ENCODE measurements at regions not wholly inside any gene's neighbourhood (a gene's known extent, or its start where the extent isn't known, plus 50 kb on each side); places are given as distances from the start of the nearest gene placed in this dataset.

GRCh38 chr21:24118738-24119459, 1488.4 kb downstream of the MRPL39 start:
- H3K4me1 ChIP-seq (ENCODE audit: insufficient read depth, low read length) = no peaks in the 10 kb centered on the region
- no peaks in the 10 kb centered on the region for H3K27me3 ChIP-seq (ENCODE audit: insufficient read depth, low read length)
- no peaks in the 10 kb centered on the region for H3K9me3 ChIP-seq (ENCODE audit: insufficient read depth, low read depth, low read length)
- H3K36me3 ChIP-seq (ENCODE audit: insufficient read depth, low read depth, low read length) = no peaks in the 10 kb centered on the region
- H3K27ac ChIP-seq (ENCODE audit: low read length) = no peak overlapping the region
- H3K9ac ChIP-seq (ENCODE audit: low read depth, low read length) = no peak overlapping the region
- H3K4me3 ChIP-seq (ENCODE audit: low read length) = no peak overlapping the region

DNA sequence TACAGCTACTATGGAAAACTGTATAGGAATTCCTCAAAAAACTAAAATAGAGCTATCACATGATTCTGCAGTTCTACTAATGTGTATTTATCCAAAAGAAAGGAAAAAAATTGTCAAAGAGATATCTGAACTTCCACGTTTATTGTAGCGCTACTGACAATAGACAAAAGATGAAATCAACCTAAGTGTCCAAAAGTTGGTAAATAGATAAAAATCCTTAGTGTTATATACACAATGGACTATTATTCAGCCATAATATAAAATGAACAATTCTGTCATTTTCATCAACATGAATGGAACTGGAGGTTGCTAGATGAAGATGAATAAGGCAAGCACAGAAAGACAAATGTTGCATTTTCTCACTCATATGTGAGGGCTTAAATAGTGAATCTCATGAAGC, 1492.1 kb downstream of the MRPL39 start:
- Histone ChIP-seq H3K4me1 (ENCODE audit: insufficient read depth, low read length) (no peaks in the 10 kb centered on the region), H3K9me3 (ENCODE audit: insufficient read depth, low read depth, low read length) (no peaks in the 10 kb centered on the region), H3K9ac (ENCODE audit: low read depth, low read length) (no peak overlapping the region), H3K27me3 (ENCODE audit: insufficient read depth, low read length) (no peaks in the 10 kb centered on the region), H3K36me3 (ENCODE audit: insufficient read depth, low read depth, low read length) (no peaks in the 10 kb centered on the region), H3K27ac (ENCODE audit: low read length) (no peak overlapping the region), H3K4me3 (ENCODE audit: low read length) (no peak overlapping the region)

DNA sequence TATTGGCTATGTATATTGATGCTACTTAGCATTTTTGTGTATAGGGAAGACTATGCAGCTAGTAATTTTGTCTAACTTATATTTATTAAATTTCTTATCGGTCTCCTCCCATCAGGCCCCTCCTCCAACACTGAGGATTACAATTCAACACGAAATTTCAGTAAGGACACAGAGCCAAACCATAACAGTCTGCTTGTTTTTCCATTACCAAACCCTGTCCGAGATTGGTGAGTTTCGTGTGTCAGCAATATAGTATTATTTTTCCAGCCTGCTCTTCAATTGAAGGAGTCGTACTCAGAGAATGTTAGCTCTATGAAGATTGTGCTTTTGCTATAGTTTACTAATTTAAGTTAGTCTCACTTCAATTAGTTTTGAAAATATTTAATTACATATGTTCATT, 1495.3 kb downstream of the MRPL39 start:
- no peaks in the 10 kb centered on the region for H3K4me1 ChIP-seq (ENCODE audit: insufficient read depth, low read length)
- H3K27ac ChIP-seq (ENCODE audit: low read length) = no peak overlapping the region
- H3K9me3 ChIP-seq (ENCODE audit: insufficient read depth, low read depth, low read length) = no peaks in the 10 kb centered on the region
- H3K27me3 ChIP-seq (ENCODE audit: insufficient read depth, low read length) = no peaks in the 10 kb centered on the region
- no peak overlapping the region for H3K9ac ChIP-seq (ENCODE audit: low read depth, low read length)
- no peaks in the 10 kb centered on the region for H3K36me3 ChIP-seq (ENCODE audit: insufficient read depth, low read depth, low read length)
- H3K4me3 ChIP-seq (ENCODE audit: low read length) = no peak overlapping the region

GRCh38 chr21:24110846-24111245, 1496.4 kb downstream of the MRPL39 start:
- no peak overlapping the region for H3K27ac ChIP-seq (ENCODE audit: low read length)
- H3K36me3 ChIP-seq (ENCODE audit: insufficient read depth, low read depth, low read length) = no peaks in the 10 kb centered on the region
- H3K4me3 ChIP-seq (ENCODE audit: low read length) = no peak overlapping the region
- H3K27me3 ChIP-seq (ENCODE audit: insufficient read depth, low read length) = no peaks in the 10 kb centered on the region
- H3K9ac ChIP-seq (ENCODE audit: low read depth, low read length) = no peak overlapping the region
- no peaks in the 10 kb centered on the region for H3K9me3 ChIP-seq (ENCODE audit: insufficient read depth, low read depth, low read length)
- no peaks in the 10 kb centered on the region for H3K4me1 ChIP-seq (ENCODE audit: insufficient read depth, low read length)

DNA sequence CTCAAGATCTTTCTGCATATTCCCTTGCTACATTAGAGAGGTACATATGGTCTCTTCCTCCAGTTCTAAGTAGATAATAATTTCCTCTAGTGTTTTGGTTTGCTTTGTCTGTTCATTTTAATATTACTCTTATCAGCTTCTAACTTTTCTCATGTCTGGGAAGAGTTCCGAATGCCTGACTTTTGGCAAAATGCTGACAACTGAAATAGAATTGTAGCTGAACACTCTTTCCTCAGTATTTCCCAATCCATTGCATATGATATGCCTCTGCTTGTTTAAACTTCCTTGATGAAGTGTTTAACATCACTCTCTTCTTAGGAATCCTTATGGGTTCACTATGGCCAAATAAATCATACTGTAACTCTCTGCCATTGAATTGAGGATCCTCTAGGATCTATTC, 1510.1 kb downstream of the MRPL39 start:
- no peak overlapping the region for H3K9ac ChIP-seq (ENCODE audit: low read depth, low read length)
- H3K4me3 ChIP-seq (ENCODE audit: low read length) = no peak overlapping the region
- H3K4me1 ChIP-seq (ENCODE audit: insufficient read depth, low read length) = no peaks in the 10 kb centered on the region
- no peak overlapping the region for H3K27ac ChIP-seq (ENCODE audit: low read length)
- no peaks in the 10 kb centered on the region for H3K36me3 ChIP-seq (ENCODE audit: insufficient read depth, low read depth, low read length)
- H3K27me3 ChIP-seq (ENCODE audit: insufficient read depth, low read length) = no peaks in the 10 kb centered on the region
- no peaks in the 10 kb centered on the region for H3K9me3 ChIP-seq (ENCODE audit: insufficient read depth, low read depth, low read length)

DNA sequence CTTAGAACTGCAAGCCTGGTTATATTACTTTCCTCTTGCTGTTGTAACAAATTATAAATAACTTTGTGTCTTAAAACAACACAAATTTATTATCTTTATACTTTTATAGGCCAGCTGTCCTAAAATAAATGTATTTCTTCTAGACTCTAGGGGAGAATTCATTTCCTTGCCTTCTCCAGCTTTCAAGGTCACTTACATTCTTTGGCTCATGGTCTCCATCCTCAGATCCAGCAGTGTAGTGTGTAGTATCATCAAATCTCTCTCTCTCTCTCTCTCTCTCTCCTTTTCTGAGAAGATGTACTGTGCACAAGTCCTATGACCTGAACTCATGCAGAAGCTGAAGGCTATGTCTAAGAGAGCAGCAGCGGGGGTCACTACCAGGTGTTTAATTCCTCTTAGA, 1510.6 kb downstream of the MRPL39 start:
- Histone ChIP-seq H3K27ac (ENCODE audit: low read length) (no peak overlapping the region), H3K36me3 (ENCODE audit: insufficient read depth, low read depth, low read length) (no peaks in the 10 kb centered on the region), H3K27me3 (ENCODE audit: insufficient read depth, low read length) (no peaks in the 10 kb centered on the region), H3K4me3 (ENCODE audit: low read length) (no peak overlapping the region), H3K4me1 (ENCODE audit: insufficient read depth, low read length) (no peaks in the 10 kb centered on the region), H3K9ac (ENCODE audit: low read depth, low read length) (no peak overlapping the region), H3K9me3 (ENCODE audit: insufficient read depth, low read depth, low read length) (no peaks in the 10 kb centered on the region)

DNA sequence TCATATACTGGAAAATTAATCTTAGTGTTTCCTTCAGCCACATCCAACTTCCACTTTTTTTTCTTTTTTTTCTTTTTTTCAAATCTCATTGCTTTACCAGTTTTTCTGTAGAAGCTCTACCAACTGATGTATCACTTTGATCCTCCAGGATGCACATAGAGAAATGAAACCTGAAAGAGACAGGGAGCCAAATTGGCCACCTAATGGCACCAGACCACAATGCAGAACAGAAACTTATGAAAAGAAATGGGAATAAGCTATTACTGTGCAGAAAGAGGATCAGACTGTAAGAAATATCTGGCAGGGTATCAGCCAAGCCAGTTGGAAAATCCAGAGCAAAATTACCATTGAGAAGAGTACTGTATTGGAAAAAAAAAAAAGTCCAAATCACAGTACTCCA, 1514.2 kb downstream of the MRPL39 start:
- Histone ChIP-seq H3K27ac (ENCODE audit: low read length) (no peak overlapping the region), H3K36me3 (ENCODE audit: insufficient read depth, low read depth, low read length) (no peaks in the 10 kb centered on the region), H3K27me3 (ENCODE audit: insufficient read depth, low read length) (no peaks in the 10 kb centered on the region), H3K9ac (ENCODE audit: low read depth, low read length) (no peak overlapping the region), H3K4me1 (ENCODE audit: insufficient read depth, low read length) (no peaks in the 10 kb centered on the region), H3K9me3 (ENCODE audit: insufficient read depth, low read depth, low read length) (no peaks in the 10 kb centered on the region), H3K4me3 (ENCODE audit: low read length) (no peak overlapping the region)

GRCh38 chr21:24076179-24076578, 1531.1 kb downstream of the MRPL39 start:
- H3K36me3 ChIP-seq (ENCODE audit: insufficient read depth, low read depth, low read length) = no peaks in the 10 kb centered on the region
- H3K4me3 ChIP-seq (ENCODE audit: low read length) = no peak overlapping the region
- H3K27me3 ChIP-seq (ENCODE audit: insufficient read depth, low read length) = no peaks in the 10 kb centered on the region
- peaks cover 4% of the 10 kb centered on the region for H3K9me3 ChIP-seq (ENCODE audit: insufficient read depth, low read depth, low read length)
- no peaks in the 10 kb centered on the region for H3K4me1 ChIP-seq (ENCODE audit: insufficient read depth, low read length)
- no peak overlapping the region for H3K27ac ChIP-seq (ENCODE audit: low read length)
- H3K9ac ChIP-seq (ENCODE audit: low read depth, low read length) = no peak overlapping the region

- Histone ChIP-seq H3K4me3 (ENCODE audit: low read length) (no peak overlapping the region), H3K4me1 (ENCODE audit: insufficient read depth, low read length) (no peaks in the 10 kb centered on the region), H3K27me3 (ENCODE audit: insufficient read depth, low read length) (no peaks in the 10 kb centered on the region), H3K9me3 (ENCODE audit: insufficient read depth, low read depth, low read length) (no peaks in the 10 kb centered on the region), H3K27ac (ENCODE audit: low read length) (no peak overlapping the region), H3K9ac (ENCODE audit: low read depth, low read length) (no peak overlapping the region), H3K36me3 (ENCODE audit: insufficient read depth, low read depth, low read length) (no peaks in the 10 kb centered on the region)
These were observed 1551.6 kb downstream of the MRPL39 start for GRCh38 chr21:24055696-24056095.

DNA sequence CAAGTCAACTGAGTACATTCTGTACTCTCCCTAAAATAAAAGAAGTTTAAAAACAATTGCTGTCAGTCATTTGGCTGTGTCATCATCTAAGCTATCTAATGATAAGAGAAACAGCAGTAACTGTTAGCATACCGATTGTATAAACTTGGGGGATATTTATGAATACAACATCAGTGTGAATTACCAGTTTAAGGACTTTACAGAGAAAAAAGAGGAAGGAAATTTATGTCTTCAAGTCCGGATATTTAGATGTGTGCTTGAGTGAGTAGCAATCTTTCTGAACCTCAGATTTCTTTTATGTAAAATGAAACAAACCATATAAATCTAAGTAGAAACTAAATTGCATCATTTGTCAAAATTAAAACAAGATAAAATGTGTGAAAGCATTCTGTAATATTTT, 1557.0 kb downstream of the MRPL39 start:
- Histone ChIP-seq H3K36me3 (ENCODE audit: insufficient read depth, low read depth, low read length) (no peaks in the 10 kb centered on the region), H3K9ac (ENCODE audit: low read depth, low read length) (no peak overlapping the region), H3K4me1 (ENCODE audit: insufficient read depth, low read length) (no peaks in the 10 kb centered on the region), H3K4me3 (ENCODE audit: low read length) (no peak overlapping the region), H3K27ac (ENCODE audit: low read length) (no peak overlapping the region), H3K9me3 (ENCODE audit: insufficient read depth, low read depth, low read length) (no peaks in the 10 kb centered on the region; the same call in 1 of the 2 replicates), H3K27me3 (ENCODE audit: insufficient read depth, low read length) (no peaks in the 10 kb centered on the region)

DNA sequence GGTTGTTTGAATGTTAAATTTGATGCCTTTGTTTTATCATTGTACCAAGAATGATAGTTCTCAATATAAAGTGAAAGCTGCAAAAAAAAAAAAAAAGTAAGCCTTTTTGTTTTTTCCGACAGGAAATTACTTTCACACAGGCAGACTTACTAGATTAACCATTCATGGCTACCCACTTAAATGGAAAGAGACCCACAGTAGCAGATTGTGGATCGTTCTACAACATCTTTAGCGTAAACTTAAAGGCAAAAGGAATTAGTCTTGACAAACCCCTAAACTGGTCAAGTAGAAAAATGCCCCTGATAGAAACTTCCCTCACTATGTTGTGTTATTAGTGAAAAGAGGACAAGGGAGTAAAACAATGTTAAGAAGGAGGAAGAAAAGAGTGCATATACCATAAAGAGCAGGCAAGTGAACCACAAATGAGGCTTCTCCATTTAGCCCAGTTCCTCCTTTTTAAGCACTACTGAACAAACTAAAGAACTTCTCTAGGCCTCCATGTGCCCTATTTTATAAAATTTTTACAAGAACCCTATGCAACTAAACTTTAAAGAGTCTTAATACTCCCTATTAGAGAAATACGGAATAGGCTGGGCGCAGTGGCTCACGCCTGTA, 1560.3 kb downstream of the MRPL39 start:
- no peak overlapping the region for H3K4me3 ChIP-seq (ENCODE audit: low read length)
- H3K9me3 ChIP-seq (ENCODE audit: insufficient read depth, low read depth, low read length) = no peaks in the 10 kb centered on the region; the same call in 1 of the 2 replicates
- H3K9ac ChIP-seq (ENCODE audit: low read depth, low read length) = no peak overlapping the region
- no peaks in the 10 kb centered on the region for H3K36me3 ChIP-seq (ENCODE audit: insufficient read depth, low read depth, low read length)
- no peak overlapping the region for H3K27ac ChIP-seq (ENCODE audit: low read length)
- H3K4me1 ChIP-seq (ENCODE audit: insufficient read depth, low read length) = no peaks in the 10 kb centered on the region
- H3K27me3 ChIP-seq (ENCODE audit: insufficient read depth, low read length) = no peaks in the 10 kb centered on the region

- Histone ChIP-seq H3K9me3 (ENCODE audit: insufficient read depth, low read depth, low read length) (no peaks in the 10 kb centered on the region; the same call in 1 of the 2 replicates), H3K27me3 (ENCODE audit: insufficient read depth, low read length) (no peaks in the 10 kb centered on the region), H3K4me3 (ENCODE audit: low read length) (no peak overlapping the region), H3K36me3 (ENCODE audit: insufficient read depth, low read depth, low read length) (no peaks in the 10 kb centered on the region), H3K27ac (ENCODE audit: low read length) (no peak overlapping the region), H3K9ac (ENCODE audit: low read depth, low read length) (no peak overlapping the region), H3K4me1 (ENCODE audit: insufficient read depth, low read length) (no peaks in the 10 kb centered on the region)
These were observed 1561.5 kb downstream of the MRPL39 start for GRCh38 chr21:24045775-24046215.
